ENCODE measurements at regions not wholly inside any gene's neighbourhood (a gene's known extent, or its start where the extent isn't known, plus 50 kb on each side); places are given as distances from the start of the nearest gene placed in this dataset.

GRCh38 chr18:65946777-65947176 is 196.0 kb downstream of the CDH7 start:
- POLR2A ChIA-PET, result no interaction called here
- H3K27ac Mint-ChIP-seq, result no peak overlapping the region
- H3K9me3 Mint-ChIP-seq, result no peaks in the 10 kb centered on the region
- DNase-seq, result no peak
- CTCF ChIA-PET, result no interaction called here
- no peaks in the 10 kb centered on the region for H3K4me1 Mint-ChIP-seq
- no peaks in the 10 kb centered on the region for H3K27me3 Mint-ChIP-seq
- H3K36me3 Mint-ChIP-seq (ENCODE audit: low read depth), result no peaks in the 10 kb centered on the region
- no peak overlapping the region for H3K4me3 Mint-ChIP-seq

- no peaks in the 10 kb centered on the region for H3K9me3 Mint-ChIP-seq
- H3K27me3 Mint-ChIP-seq, result no peaks in the 10 kb centered on the region
- no peaks in the 10 kb centered on the region for H3K4me1 Mint-ChIP-seq
- H3K4me3 Mint-ChIP-seq, result no peak overlapping the region
- ChIA-PET POLR2A (no interaction called here), CTCF (interaction anchor here (0.6 kb wide), 1 partner anchor 1305 kb away, joined by 4 read pairs; no protein-coding TSS in a partner anchor)
- no peaks in the 10 kb centered on the region for H3K36me3 Mint-ChIP-seq (ENCODE audit: low read depth)
- no peak overlapping the region for H3K27ac Mint-ChIP-seq
- DNase-seq, result no peak
These were observed 192.5 kb downstream of the CDH7 start for GRCh38 chr18:65943268-65943667.

GRCh38 chr18:65942854-65943253 is 192.0 kb downstream of the CDH7 start:
- H3K27me3 Mint-ChIP-seq, result no peaks in the 10 kb centered on the region
- CTCF ChIA-PET, result interaction anchor here (0.6 kb wide), 1 partner anchor 1306 kb away, joined by 4 read pairs; no protein-coding TSS in a partner anchor
- no peaks in the 10 kb centered on the region for H3K4me1 Mint-ChIP-seq
- H3K27ac Mint-ChIP-seq, result no peak overlapping the region
- H3K36me3 Mint-ChIP-seq (ENCODE audit: low read depth), result no peaks in the 10 kb centered on the region
- DNase-seq, result no peak
- POLR2A ChIA-PET, result no interaction called here
- H3K4me3 Mint-ChIP-seq, result no peak overlapping the region
- H3K9me3 Mint-ChIP-seq, result no peaks in the 10 kb centered on the region

GRCh38 chr18:65942104-65942503 is 191.3 kb downstream of the CDH7 start:
- Mint-ChIP-seq H3K9me3 (no peaks in the 10 kb centered on the region), H3K36me3 (ENCODE audit: low read depth) (no peaks in the 10 kb centered on the region), H3K27ac (no peak overlapping the region), H3K4me3 (no peak overlapping the region), H3K27me3 (no peaks in the 10 kb centered on the region), H3K4me1 (no peaks in the 10 kb centered on the region)
- DNase-seq, result no peak
- ChIA-PET POLR2A (no interaction called here), CTCF (no interaction called here)

- POLR2A ChIA-PET, result no interaction called here
- no peak overlapping the region for H3K27ac Mint-ChIP-seq
These were observed 190.7 kb downstream of the CDH7 start for GRCh38 chr18:65941482-65941881.

More at GRCh38 chr18:65941482-65941881, 190.7 kb downstream of the CDH7 start:
- Mint-ChIP-seq H3K4me3 (no peak overlapping the region), H3K4me1 (no peaks in the 10 kb centered on the region), H3K27me3 (no peaks in the 10 kb centered on the region), H3K9me3 (no peaks in the 10 kb centered on the region), H3K36me3 (ENCODE audit: low read depth) (no peaks in the 10 kb centered on the region)
- no peak for DNase-seq
- CTCF ChIA-PET, result no interaction called here

Measured in activated CD4-positive, alpha-beta T cell treated with anti-CD3 and anti-CD28 coated beads, Interleukin-2, amount 10 ng/mL, durations not matched to agents 7 days and 5 days (primary cell).